Medulla oblongata (tissue), 1 donor: ENCODE measurements at regions not wholly inside any gene's neighbourhood (a gene's known extent, or its start where the extent isn't known, plus 50 kb on each side); places are given as distances from the start of the nearest gene placed in this dataset.
"Not testable (repeated sequence)": the region's sequence is repeated elsewhere in the genome, so short reads cannot be mapped to it uniquely, and the experiment has no call there.

Source experiments
- DNase-seq: peaks from one replicate; pipeline ENCODE4 v3.0.0-alpha.2; 2015; ENCODE audit errors: extremely low spot score

DNA sequence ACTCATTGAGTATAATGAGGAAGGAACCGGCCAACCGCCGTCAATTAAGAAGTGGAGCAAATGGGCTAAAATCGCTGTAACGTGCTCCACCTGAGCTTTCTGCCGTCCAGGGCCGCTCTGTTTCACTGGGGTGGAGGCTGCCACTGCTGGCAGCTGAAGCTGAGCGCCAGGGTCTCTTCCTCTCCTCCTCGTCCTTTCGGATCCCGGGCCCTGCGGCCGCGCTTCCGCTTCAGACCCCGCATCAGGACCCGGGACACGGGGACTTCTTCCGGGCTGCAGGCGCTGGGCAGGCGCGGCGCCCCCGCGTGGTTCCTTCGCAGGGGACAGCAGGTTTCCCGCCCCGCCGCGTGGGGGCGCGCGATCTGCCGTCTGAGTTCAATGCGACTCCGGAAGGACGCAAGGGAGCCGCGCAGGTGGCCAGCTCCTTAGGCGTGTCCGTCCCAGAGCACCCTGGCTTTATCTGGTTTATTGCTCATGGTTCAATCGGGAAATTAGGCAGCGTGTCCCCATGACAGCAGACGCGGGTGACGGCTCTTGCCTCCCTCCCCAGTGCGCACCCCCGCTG is 519.8 kb downstream of the TRIML1 start:
- DNase-seq = no peak

DNA sequence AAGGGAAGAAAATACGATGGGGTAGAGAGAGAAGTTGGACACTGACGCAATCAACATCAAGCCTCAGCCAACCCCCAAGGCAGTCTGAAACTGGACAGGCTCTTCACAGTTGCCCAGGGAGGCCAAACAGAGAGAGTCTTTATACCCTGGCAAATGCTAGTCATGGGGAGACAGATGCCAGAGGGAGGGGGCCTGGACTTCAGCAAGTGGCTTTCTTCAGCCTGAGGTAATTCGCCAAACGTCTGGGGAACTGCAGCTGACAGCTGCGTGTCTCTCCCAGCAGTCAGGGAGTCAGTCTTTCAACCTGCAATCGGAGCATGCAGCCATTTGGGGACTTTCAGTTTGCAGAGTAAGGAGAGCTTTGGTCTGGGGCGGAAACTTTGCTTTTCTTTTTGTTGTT is 521.6 kb downstream of the TRIML1 start:
- peak; percentile 84 for DNase-seq

GRCh38 chr4:188661502-188661901 is 522.3 kb downstream of the TRIML1 start:
- no peak for DNase-seq

DNA sequence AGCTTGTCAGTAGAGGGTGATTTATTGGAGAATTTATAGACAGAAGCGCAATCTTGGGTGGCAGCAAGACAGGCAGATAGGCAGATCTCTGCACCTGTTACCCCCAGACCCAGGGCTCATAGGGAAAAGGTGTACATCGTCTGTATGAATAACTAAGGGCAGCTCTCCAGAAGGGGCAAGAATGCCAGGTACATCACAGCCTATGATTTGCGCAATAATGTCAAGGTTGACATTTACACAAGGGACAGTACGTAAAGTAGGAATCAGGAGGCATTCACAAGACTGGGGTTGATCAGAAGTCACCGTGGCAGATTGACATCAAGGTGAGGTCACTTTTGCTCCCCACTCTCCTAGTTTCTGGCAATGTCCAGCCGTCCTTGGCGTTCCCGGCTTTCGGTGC is 524.1 kb downstream of the TRIML1 start:
- no peak for DNase-seq

DNA sequence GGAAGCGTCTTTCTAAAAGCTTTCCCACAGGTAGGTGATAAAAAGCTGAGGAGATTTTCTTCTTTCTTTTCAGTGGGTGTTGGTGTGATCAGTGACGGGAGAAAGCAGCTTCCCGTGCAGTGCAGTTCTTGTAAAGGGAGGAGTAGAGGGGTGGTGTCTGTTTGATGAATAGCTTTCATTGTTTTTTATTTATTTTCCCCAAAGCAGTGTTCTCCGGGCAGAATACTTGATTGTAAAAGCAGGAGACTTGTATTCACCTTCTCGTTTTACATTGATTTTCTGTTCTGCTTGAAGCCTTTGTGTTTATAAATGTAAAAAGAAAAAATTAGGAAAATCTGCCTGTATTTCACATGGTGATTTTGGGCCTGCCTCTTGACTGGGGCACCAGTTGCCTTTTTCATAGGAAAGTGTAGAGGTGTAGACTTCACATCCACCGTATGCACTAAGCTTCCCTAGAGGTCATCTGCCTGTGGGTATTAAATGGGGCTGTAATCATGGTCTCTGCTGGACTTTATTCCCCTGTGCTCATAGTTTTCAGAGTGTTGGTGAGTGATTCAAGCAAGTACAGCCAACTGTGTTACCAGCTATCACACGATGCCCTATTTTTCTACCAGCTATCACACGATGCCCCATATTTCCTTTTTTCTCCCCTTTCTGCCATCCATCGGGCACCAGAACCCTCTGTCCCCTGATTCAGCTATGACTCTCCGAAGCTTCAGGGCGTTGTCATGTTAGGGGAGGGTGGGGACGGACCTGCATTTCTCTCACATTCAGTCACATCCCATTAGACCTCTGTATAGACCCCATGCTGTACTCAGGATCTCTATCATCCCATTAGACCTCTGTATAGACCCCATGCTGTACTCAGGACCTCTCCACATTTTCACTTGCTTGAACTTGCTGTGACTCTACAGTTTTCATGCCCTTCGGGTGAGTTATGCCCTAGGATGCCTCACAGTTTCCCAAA is 526.5 kb downstream of the TRIML1 start:
- peak; percentile 50 for DNase-seq

- not testable (repeated sequence) for DNase-seq
These were observed 539.5 kb downstream of the TRIML1 start for GRCh38 chr4:188678691-188679090.

DNA sequence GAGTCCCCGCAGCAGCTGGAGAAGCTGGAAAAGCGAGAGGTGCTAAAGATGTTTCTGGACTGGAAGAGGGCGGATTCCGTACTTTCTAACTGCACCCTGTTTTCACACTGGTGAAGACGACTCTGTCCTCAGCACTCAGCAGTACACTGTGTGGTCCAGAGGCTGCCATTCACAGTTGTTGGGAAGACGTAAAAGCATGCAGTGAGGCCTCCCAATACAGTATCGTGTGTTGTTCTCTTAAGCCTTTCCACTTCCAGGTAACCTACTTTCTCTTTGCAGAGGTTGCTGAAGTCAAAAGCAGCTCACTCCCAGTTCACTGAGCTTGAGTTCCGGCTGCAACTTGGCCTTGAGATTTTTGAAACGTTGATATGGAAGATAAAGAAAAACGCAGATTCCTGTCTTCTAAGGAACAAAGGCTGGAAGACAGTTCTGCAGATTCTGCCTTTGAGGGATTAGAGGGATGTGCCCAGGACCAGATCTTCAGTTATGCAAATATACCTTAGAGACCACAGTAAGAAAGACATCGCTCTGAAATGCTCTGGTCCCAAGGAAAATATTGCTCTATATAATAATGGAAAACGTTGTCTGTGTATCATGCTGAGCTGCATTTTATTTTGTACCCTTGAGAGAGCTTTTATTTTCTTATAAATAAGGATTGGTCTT is 540.9 kb downstream of the TRIML1 start:
- no peak for DNase-seq

GRCh38 chr4:188680667-188681063 is 541.4 kb downstream of the TRIML1 start:
- DNase-seq = no peak

DNA sequence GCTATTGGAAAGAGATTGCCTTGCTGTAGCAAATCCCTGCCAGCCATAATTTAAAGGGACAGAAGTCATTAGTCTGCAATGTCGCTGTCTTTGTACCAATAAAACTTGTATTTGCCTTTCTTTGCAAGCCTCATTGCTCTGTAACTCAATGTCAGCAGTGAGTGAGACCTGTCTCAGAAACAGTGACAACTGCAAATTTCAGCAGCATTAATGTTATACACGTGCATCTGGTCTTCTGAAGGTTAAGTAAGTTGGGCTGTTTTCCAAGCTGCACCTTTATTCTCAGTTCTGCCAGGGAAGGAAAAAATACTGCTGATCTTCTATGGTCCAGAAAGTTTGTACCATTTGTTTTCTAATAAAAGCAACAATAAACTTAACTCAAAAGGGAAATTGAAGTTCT is 543.1 kb downstream of the TRIML1 start:
- no peak for DNase-seq

DNA sequence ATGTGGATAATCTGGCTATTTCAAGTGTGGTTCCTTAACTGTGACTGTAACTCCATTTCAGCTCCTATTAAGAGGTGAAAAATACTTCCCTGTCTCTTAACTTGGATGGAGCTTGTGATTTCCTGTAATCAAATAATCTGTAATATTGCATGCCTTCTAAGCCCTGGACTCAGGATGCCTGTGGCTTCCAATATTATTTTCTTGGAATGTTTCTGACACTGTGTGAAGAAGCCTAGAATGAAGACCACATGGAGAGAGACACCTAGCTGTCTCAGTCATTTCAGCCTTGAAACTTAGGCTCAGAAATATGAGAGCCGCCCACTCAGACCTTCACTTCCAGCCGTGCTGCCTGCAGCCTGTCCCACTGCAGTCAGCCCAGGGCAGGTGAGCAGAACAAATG is 544.3 kb downstream of the TRIML1 start:
- no peak for DNase-seq

DNA sequence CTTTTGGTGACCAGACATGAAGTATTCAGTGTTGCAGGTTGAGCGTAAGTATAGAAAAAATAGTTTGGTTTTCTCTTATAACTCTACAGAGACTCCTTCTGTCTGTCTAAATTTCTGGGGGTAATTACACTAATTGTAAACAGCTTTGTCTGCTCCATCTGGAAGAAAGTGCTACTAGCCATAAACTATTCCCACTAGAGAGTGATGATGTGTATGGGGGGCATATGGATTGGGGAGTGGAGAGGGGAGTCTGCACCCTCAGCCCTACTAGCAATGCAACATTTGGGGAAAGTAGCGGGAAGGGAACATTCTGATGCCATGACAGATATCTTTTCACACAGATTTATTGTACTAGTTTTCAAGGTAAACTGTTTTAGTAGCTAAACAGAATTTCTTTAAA is 549.7 kb downstream of the TRIML1 start:
- DNase-seq = no peak

DNA sequence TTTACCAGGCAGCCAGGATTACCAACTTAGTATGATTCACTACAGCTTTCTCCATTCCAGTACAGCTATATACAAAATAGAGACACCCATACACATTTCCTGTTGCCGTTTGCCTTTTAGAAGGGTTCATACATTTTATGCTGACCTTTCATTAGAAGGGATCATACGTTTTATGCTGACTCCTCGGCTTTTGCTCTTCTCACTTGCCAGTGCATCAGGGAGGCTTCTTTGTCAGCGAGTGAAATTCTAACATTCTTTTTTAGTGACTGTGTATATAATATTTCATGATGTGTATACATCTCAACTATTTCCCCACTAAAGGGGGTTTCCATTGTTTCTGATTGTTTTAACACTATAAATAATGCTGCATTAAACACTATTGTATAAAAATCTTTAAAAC is 552.6 kb downstream of the TRIML1 start:
- no peak for DNase-seq

DNA sequence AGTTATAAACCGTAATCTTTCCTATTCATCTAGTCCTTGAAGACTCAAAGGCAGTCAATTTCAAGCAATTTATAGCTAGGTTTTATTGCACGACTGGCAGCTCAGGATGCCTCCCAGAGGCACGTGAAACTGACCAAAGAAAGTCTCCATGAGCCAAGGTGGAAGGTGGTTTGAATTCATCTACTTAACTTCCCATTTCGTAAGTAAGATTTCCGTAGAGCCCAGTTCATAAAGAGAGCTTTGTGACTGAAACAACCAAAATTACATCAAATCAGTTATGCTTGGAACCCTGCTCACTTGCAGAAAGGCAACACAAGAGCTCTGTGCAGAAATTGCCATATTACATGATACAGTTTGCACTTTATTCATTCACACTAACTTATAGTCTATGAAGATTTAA is 556.0 kb downstream of the TRIML1 start:
- DNase-seq = no peak

GRCh38 chr4:188697243-188697642 is 558.0 kb downstream of the TRIML1 start:
- no peak for DNase-seq

DNA sequence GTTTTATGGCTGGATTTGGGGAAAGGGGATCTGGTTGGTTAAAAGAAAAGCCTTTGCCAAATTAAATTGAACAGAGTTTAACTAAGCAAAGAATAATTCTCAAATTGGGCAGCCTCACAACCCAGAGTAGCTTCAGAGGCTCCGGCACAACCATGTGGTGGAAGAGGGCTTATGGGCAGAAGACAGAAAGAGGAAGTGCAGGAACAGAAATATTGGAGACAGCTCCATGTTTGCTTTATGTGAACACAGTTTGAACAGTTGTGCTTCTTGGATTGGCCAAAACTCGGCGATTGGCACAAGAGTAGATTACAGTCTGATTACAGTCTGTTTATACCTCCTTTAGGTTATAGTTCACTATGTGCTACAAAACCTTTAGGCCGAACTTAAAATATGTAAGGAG is 562.7 kb downstream of the TRIML1 start:
- no peak for DNase-seq

DNA sequence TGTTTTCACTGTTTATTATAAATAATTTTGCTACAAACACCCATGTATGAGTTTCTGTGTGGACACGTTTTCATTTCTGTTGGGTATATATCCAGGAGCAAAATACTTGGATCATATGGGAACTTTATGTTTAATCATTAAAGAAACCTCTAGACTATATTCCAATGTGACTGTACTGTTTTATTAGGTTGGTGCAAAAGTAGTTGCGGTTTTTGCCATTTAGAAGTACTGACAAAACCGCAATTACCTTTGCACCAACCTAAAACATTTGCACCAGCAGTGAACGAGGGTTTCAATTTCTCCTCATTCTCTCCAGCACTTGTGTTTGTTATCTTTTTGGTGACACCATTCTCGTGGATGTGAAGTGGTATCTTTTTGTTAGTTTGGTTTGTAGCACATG is 565.0 kb downstream of the TRIML1 start:
- no peak for DNase-seq

DNA sequence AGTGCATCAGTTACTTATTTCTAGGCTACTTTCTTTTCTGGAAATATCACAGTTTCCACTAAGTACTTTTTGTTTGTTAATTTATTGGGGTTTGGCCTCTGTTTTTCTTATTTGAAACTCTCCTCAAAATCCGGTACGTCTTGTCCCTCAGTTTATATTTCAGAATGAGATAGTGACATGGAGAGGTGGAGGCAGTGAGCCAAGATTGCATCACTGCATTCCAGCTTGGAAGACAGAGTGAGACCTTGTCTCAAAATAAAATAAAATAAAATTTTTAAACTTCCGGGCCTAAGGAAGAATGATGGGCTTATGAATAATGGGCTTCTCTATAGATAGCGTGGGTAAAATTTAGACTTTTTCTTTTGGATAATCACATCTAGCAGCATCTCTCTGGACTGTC is 567.8 kb downstream of the TRIML1 start:
- no peak for DNase-seq

- DNase-seq = no peak
These were observed 575.3 kb downstream of the TRIML1 start for GRCh38 chr4:188714501-188714900.

DNA sequence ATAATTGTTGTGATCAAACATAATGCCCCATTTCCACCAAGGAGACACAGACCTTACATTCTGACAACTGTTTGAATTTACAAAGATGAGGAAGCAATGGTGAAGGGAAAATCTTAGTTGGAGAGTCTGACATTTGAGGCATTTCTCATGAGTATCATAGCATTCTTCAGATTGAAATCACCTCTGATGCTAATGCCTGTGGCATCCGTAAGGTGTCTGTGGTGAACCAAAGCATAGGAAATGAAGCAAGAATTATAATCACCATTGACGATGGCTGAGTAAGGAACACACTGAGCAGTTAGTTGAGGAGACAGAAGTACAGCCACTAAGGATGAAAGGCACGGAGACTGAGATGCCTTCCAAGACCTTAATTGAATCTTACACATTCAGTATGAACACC is 575.7 kb downstream of the TRIML1 start:
- no peak for DNase-seq

DNA sequence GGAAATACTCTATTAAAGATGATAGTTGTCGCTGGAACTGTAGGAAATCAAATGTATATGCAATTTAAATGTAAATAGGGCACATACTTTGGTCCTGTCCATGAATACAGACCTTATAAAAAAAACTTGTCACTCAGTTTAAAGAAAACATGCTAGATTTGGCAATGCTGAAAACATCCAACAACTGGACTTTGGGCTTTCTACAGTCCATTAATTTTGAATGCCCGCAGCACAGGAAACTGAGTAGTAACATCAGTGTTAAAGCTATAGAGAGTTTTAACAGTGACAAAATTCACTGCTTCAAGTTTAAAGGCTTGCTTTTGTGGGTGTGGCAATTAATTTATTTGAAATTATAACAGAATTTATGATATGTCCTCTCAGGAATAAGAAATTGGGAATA is 578.4 kb downstream of the TRIML1 start:
- no peak for DNase-seq

- DNase-seq = no peak
These were observed 580.6 kb downstream of the TRIML1 start for GRCh38 chr4:188719794-188720193.

DNA sequence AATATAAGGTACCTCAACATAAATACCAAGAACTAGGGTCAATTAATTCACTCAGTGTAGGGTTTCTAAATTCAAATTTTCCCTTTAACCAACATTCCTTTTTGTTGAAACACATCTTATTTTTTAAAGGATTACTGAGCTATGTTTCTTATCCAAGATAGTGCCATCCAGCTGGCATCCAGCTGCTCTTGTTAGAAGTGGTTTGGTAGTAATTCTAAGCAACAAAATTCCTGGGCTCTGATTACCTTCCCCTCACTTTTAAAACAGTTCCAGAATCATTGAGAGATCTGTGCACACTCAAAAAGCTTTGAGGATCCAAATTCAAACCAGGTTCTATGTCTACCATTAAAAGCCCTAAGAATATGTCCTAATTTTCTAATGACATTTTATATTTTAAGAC is 583.7 kb downstream of the TRIML1 start:
- no peak for DNase-seq

GRCh38 chr4:188727746-188728145 is 588.5 kb downstream of the TRIML1 start:
- DNase-seq = no peak
